Stomach (tissue), 8 donors: ENCODE measurements at regions not wholly inside any gene's neighbourhood (a gene's known extent, or its start where the extent isn't known, plus 50 kb on each side); places are given as distances from the start of the nearest gene placed in this dataset.

ENCODE experiments used
- DNase-seq, 2 donors: peaks; one replicate each; pipeline versions ENCODE4 v3.0.0 to v3.0.0-alpha.2; 2013 to 2019
- H3K27ac ChIP-seq, 5 donors: fragments of 200-600 bp in 4 of 5; sonication (generic) in 4 of 5; one replicate each; pipeline ENCODE4 v1.5.1; 2013 to 2019; ENCODE audit warnings: mild to moderate bottlenecking in 1 of 5, moderate library complexity in 1 of 5
- H3K27me3 ChIP-seq, 3 donors: fragments of 200-600 bp; sonication (generic); one replicate each; pipeline ENCODE4 v1.5.1; 2017 to 2019; ENCODE audit warnings: mixed run types in 1 of 3
- H3K36me3 ChIP-seq, 4 donors: fragments of 200-600 bp; sonication (generic); 1 replicate in 3 of 4; 2 replicates in 1 of 4; pipeline ENCODE4 v1.5.1; 2016 to 2019
- H3K4me1 ChIP-seq, 4 donors: fragments of 200-600 bp; sonication (generic); one replicate each; pipeline ENCODE4 v1.5.1; 2016 to 2019
- H3K4me3 ChIP-seq, 4 donors: fragments of 200-600 bp; sonication (generic) in 3 of 4; one replicate each; pipeline ENCODE4 v1.5.1; 2016 to 2019; ENCODE audit warnings: mild to moderate bottlenecking in 1 of 4
- H3K9me3 ChIP-seq, 4 donors: fragments of 200-600 bp; sonication (generic); one replicate each; pipeline ENCODE4 v1.5.1; 2016 to 2019
- EP300 ChIP-seq: sonication (generic); formaldehyde crosslinking; IDR thresholded peaks from one replicate; pipeline ENCODE4 v1.6.1; 2017; ENCODE audit warnings: antibody characterized with exemption
- POLR2A ChIP-seq, 4 donors: fragments of 450-650 bp; IDR thresholded peaks; one replicate each; pipeline ENCODE4 v1.6.1; 2016; ENCODE audit warnings: antibody characterized with exemption in 4 of 4, control low read depth in 2 of 4, mild to moderate bottlenecking in 1 of 4, moderate library complexity in 1 of 4
- POLR2AphosphoS5 ChIP-seq, 3 donors: sonication (generic); formaldehyde crosslinking; IDR thresholded peaks; one replicate each; pipeline ENCODE4 v1.6.1; 2016; ENCODE audit warnings: antibody characterized with exemption in 3 of 3
- WGBS, 5 donors: extraction: QIAGEN DNeasy Blood & Tissue Kit in 3 of 5; methylation state at CpG; one replicate each; pipeline versions ENCODE4 v1.1.5 to v1.1.7; 2013 to 2018; 5-methylcytosine and 5-hydroxymethylcytosine counted together
- intact Hi-C: fragments of 100-400 bp; cut with DNase I; formaldehyde crosslinking; loops from one replicate; pipeline ENCODE4 v1.15.1; 2023; ENCODE audit warnings: low total_unique reads
- TF ChIP-seq, protein P1 (sequence below), 7 experiments: fragments of 450-650 bp in 4 of 7; fragments of 200-600 bp in 3 of 7; sonication (generic) in 3 of 7; IDR thresholded peaks; one replicate each; pipeline ENCODE4 v1.5.1; 2016 to 2019; ENCODE audit warnings: antibody characterized with exemption in 7 of 7, control low read depth in 2 of 7, mild to moderate bottlenecking in 1 of 7
- donor health status: healthy with polysubstance abuse.
- donor health status: Bipolar disorder and iron deficiency.
- donor health status: healthy.

GRCh38 chr15:98403569-98403968, 244.8 kb upstream of the IGF1R start:
- Histone ChIP-seq H3K4me3 (no peak overlapping the region), H3K4me1 (peaks cover 0 to 14% (median 2%) of the 10 kb centered on the region in 4 donors), H3K27ac (no peak overlapping the region), H3K9me3 (no peaks in the 10 kb centered on the region), H3K27me3 (peaks cover 0 to 6% (median 0%) of the 10 kb centered on the region in 3 donors), H3K36me3 (no peaks in the 10 kb centered on the region)
- DNase-seq, result no peak
- 87 to 95% (median 91%) methylated on average over 13 of the region's 13 CpGs for WGBS, 5 donors
- intact Hi-C loops, result no loop called here
- no peak for TF ChIP-seq POLR2A (IDR thresholded peaks at IDR 0.05)
- TF ChIP-seq POLR2AphosphoS5 (IDR thresholded peaks at IDR 0.05), result no peak
- no peak for TF ChIP-seq EP300
- TF ChIP-seq, protein P1, sequence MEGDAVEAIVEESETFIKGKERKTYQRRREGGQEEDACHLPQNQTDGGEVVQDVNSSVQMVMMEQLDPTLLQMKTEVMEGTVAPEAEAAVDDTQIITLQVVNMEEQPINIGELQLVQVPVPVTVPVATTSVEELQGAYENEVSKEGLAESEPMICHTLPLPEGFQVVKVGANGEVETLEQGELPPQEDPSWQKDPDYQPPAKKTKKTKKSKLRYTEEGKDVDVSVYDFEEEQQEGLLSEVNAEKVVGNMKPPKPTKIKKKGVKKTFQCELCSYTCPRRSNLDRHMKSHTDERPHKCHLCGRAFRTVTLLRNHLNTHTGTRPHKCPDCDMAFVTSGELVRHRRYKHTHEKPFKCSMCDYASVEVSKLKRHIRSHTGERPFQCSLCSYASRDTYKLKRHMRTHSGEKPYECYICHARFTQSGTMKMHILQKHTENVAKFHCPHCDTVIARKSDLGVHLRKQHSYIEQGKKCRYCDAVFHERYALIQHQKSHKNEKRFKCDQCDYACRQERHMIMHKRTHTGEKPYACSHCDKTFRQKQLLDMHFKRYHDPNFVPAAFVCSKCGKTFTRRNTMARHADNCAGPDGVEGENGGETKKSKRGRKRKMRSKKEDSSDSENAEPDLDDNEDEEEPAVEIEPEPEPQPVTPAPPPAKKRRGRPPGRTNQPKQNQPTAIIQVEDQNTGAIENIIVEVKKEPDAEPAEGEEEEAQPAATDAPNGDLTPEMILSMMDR (IDR thresholded peaks at IDR 0.05), result no peak

DNA sequence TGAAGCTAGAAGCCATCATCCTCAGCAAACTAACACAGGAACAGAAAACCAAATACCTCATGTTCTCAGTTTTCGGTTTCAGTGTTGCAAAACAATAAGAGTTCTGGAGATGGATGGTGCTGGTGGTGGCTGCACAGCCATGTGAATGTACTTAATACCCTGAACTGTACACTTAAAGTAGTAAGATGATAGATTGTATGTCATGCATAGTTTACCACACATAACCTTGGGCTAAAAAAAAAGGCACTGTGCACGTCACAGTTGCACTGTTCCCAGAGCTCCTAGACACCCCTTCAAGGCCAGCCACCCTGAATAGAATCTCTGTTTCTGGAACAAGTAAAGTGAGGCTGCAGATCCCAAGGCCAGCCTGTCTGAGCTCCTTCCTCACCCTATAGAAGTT, 243.3 kb upstream of the IGF1R start:
- Histone ChIP-seq H3K27me3 (peaks cover 0 to 6% (median 0%) of the 10 kb centered on the region in 3 donors), H3K27ac (no peak overlapping the region), H3K36me3 (no peaks in the 10 kb centered on the region), H3K9me3 (no peaks in the 10 kb centered on the region), H3K4me1 (peaks cover 0 to 14% (median 2%) of the 10 kb centered on the region in 4 donors), H3K4me3 (no peak overlapping the region)
- TF ChIP-seq POLR2A (IDR thresholded peaks at IDR 0.05) (no peak), EP300 (no peak), POLR2AphosphoS5 (IDR thresholded peaks at IDR 0.05) (peak in 1 of 3 donors; percentile 43)
- TF ChIP-seq, protein P1 (IDR thresholded peaks at IDR 0.05), result no peak
- WGBS, 5 donors, result 40 to 63% (median 48%) methylated on average over 2 of the region's 2 CpGs
- intact Hi-C loops, result no loop called here
- peak in 1 of 2 donors; percentile 34 for DNase-seq

- no peak for DNase-seq
- Histone ChIP-seq H3K4me3 (no peak overlapping the region), H3K27ac (no peak overlapping the region), H3K36me3 (no peaks in the 10 kb centered on the region), H3K9me3 (peaks cover 0 to 2% (median 0%) of the 10 kb centered on the region in 4 donors), H3K27me3 (peaks cover 0 to 6% (median 0%) of the 10 kb centered on the region in 3 donors), H3K4me1 (peaks cover 0 to 5% (median 2%) of the 10 kb centered on the region in 4 donors)
- 48 to 82% (median 67%) methylated on average over 9 of the region's 9 CpGs for WGBS, 5 donors
- TF ChIP-seq POLR2A (IDR thresholded peaks at IDR 0.05) (no peak), EP300 (no peak), POLR2AphosphoS5 (IDR thresholded peaks at IDR 0.05) (no peak)
- TF ChIP-seq, protein P1 (IDR thresholded peaks at IDR 0.05), result no peak
- intact Hi-C loops, result no loop called here
These were observed 240.1 kb upstream of the IGF1R start for GRCh38 chr15:98408231-98408630.

DNA sequence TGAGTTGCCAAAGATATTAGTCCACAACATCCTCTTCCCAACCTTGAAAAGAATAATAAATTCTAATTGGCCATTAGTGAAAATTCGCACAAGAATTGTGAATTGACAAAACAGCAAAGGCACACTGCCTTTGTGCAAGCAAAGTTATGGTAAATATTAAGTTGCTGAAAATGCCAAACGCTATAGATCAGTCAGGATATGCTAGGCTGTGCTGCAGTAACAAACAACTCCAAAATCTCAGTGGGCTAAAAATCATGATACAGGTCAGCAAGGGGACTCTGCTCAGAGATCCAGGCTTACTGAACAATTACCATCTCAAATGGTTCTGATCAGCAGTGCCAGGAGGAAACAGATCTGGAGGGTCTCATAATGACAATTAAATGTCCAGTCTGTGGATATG, 238.0 kb upstream of the IGF1R start:
- intact Hi-C loops, result no loop called here
- TF ChIP-seq POLR2A (IDR thresholded peaks at IDR 0.05) (no peak), POLR2AphosphoS5 (IDR thresholded peaks at IDR 0.05) (no peak), EP300 (no peak)

GRCh38 chr15:98412852-98413251, 235.5 kb upstream of the IGF1R start:
- H3K36me3 ChIP-seq, result no peaks in the 10 kb centered on the region
- TF ChIP-seq, protein P1 (IDR thresholded peaks at IDR 0.05), result no peak
- TF ChIP-seq POLR2A (IDR thresholded peaks at IDR 0.05) (no peak), POLR2AphosphoS5 (IDR thresholded peaks at IDR 0.05) (no peak), EP300 (no peak)
- H3K9me3 ChIP-seq, result peaks cover 0 to 4% (median 0%) of the 10 kb centered on the region in 4 donors
- WGBS, 5 donors, result 67 to 85% (median 69%) methylated on average over 2 of the region's 2 CpGs
- no peak overlapping the region for H3K27ac ChIP-seq
- peaks cover 0 to 16% (median 6%) of the 10 kb centered on the region in 4 donors for H3K4me1 ChIP-seq
- intact Hi-C loops, result no loop called here
- H3K27me3 ChIP-seq, result peaks cover 0 to 6% (median 0%) of the 10 kb centered on the region in 3 donors
- H3K4me3 ChIP-seq, result no peak overlapping the region
- DNase-seq, result no peak

More for the DNA sequence above, 238.0 kb upstream of the IGF1R start:
- peaks cover 0 to 5% (median under 1%) of the 10 kb centered on the region in 4 donors for H3K4me1 ChIP-seq
- H3K36me3 ChIP-seq, result no peaks in the 10 kb centered on the region
- WGBS, 5 donors, result 71 to 95% (median 90%) methylated on average over 2 of the region's 2 CpGs
- no peaks in the 10 kb centered on the region for H3K27me3 ChIP-seq
- no peak overlapping the region for H3K4me3 ChIP-seq
- H3K9me3 ChIP-seq, result peaks cover 0 to 4% (median 0%) of the 10 kb centered on the region in 4 donors
- no peak for DNase-seq
- no peak overlapping the region for H3K27ac ChIP-seq
